H9 (cell line): ENCODE measurements at regions not wholly inside any gene's neighbourhood (a gene's known extent, or its start where the extent isn't known, plus 50 kb on each side); places are given as distances from the start of the nearest gene placed in this dataset.
"Not testable (repeated sequence)": the region's sequence is repeated elsewhere in the genome, so short reads cannot be mapped to it uniquely, and the experiment has no call there.

ENCODE experiments used
- DNase-seq: peaks from one replicate; pipeline ENCODE4 v3.0.0-alpha.2; 2017
- H2AFZ ChIP-seq: one replicate; pipeline ENCODE4 v1.6.1; 2013; ENCODE audit warnings: mild to moderate bottlenecking, low read length, control low read depth, moderate library complexity
- H2AK5ac ChIP-seq: 2 replicates; pipeline ENCODE4 v1.6.1; 2013; ENCODE audit warnings: low read length, control low read depth, mixed read lengths; ENCODE audit not compliant: insufficient read length
- H2BK120ac ChIP-seq: one replicate; pipeline ENCODE4 v1.6.1; 2013; ENCODE audit warnings: low read depth, mild to moderate bottlenecking, low read length, control low read depth, inconsistent platforms; ENCODE audit not compliant: poor library complexity, severe bottlenecking
- H2BK12ac ChIP-seq: 2 replicates; pipeline ENCODE4 v1.6.1; 2013; ENCODE audit warnings: low read length, control low read depth, mixed read lengths, low read depth; ENCODE audit not compliant: insufficient read length
- H2BK15ac ChIP-seq: 2 replicates; pipeline ENCODE4 v1.6.1; 2013; ENCODE audit warnings: low read depth, low read length, control low read depth
- H2BK20ac ChIP-seq: one replicate; pipeline ENCODE4 v1.6.1; 2013; ENCODE audit warnings: low read depth, mild to moderate bottlenecking, low read length, control low read depth, inconsistent platforms; ENCODE audit not compliant: poor library complexity, severe bottlenecking
- H2BK5ac ChIP-seq: 2 replicates; pipeline ENCODE4 v1.6.1; 2013; ENCODE audit warnings: low read length, control low read depth, mixed read lengths; ENCODE audit not compliant: insufficient read length
- H3K14ac ChIP-seq: 2 replicates; pipeline ENCODE4 v1.6.1; 2013; ENCODE audit warnings: low read length, control low read depth; ENCODE audit not compliant: insufficient read depth
- H3K18ac ChIP-seq: 2 replicates; pipeline ENCODE4 v1.6.1; 2013; ENCODE audit warnings: low read depth, mild to moderate bottlenecking, mixed read lengths, low read length, control low read depth; ENCODE audit not compliant: insufficient read length
- H3K23ac ChIP-seq: 2 replicates; pipeline ENCODE4 v1.6.1; 2013; ENCODE audit warnings: low read length, control low read depth, mixed read lengths, low read depth; ENCODE audit not compliant: insufficient read length
- H3K23me2 ChIP-seq: 2 replicates; pipeline ENCODE4 v1.6.1; 2013; ENCODE audit warnings: low read depth, mild to moderate bottlenecking, mixed read lengths, low read length, control low read depth; ENCODE audit not compliant: insufficient read length, poor library complexity, severe bottlenecking
- H3K27ac ChIP-seq: 2 replicates; pipeline ENCODE4 v1.5.1; 2013; ENCODE audit warnings: low read length, control low read depth, mixed read lengths, low read depth; ENCODE audit not compliant: insufficient read length
- H3K27me3 ChIP-seq: 2 replicates; pipeline ENCODE4 v1.6.1; 2013; ENCODE audit warnings: low read length, control low read depth, inconsistent platforms; ENCODE audit not compliant: insufficient read depth
- H3K4ac ChIP-seq: 2 replicates; pipeline ENCODE4 v1.6.1; 2013; ENCODE audit warnings: low read depth, mild to moderate bottlenecking, control low read depth, inconsistent platforms, low read length, moderate library complexity
- H3K4me1 ChIP-seq: 2 replicates; pipeline ENCODE4 v1.6.1; 2013; ENCODE audit warnings: low read length, control low read depth, inconsistent platforms; ENCODE audit not compliant: insufficient read depth
- H3K4me2 ChIP-seq: 2 replicates; pipeline ENCODE4 v1.6.1; 2013; ENCODE audit warnings: low read length, control low read depth, mixed read lengths; ENCODE audit not compliant: insufficient read length, insufficient read depth
- H3K56ac ChIP-seq: 2 replicates; pipeline ENCODE4 v1.6.1; 2013; ENCODE audit warnings: low read depth, mild to moderate bottlenecking, mixed read lengths, low read length, control low read depth; ENCODE audit not compliant: insufficient read length
- H3K79me1 ChIP-seq: 2 replicates; pipeline ENCODE4 v1.6.1; 2013; ENCODE audit warnings: low read depth, mild to moderate bottlenecking, moderate library complexity, low read length, control low read depth, inconsistent platforms; ENCODE audit not compliant: insufficient read depth, poor library complexity, severe bottlenecking
- H3K79me2 ChIP-seq: 2 replicates; pipeline ENCODE4 v1.6.1; 2013; ENCODE audit warnings: low read length, control low read depth, inconsistent platforms; ENCODE audit not compliant: insufficient read depth
- H3K9ac ChIP-seq: 2 replicates; pipeline ENCODE4 v1.6.1; 2013; ENCODE audit warnings: low read length, control low read depth, mixed read lengths; ENCODE audit not compliant: insufficient read length; ENCODE audit errors: extremely low read depth
- H3K9me3 ChIP-seq: one replicate; pipeline ENCODE4 v1.6.1; 2013; ENCODE audit warnings: low read depth, low read length, inconsistent platforms; ENCODE audit not compliant: control insufficient read depth
- H3T11ph ChIP-seq: one replicate; pipeline ENCODE4 v1.6.1; 2013; ENCODE audit warnings: mild to moderate bottlenecking, low read length, control low read depth, inconsistent platforms
- H4K20me1 ChIP-seq: one replicate; pipeline ENCODE4 v1.6.1; 2013; ENCODE audit not compliant: control insufficient read depth, insufficient read length, insufficient read depth
- H4K5ac ChIP-seq: 2 replicates; pipeline ENCODE4 v1.6.1; 2013; ENCODE audit warnings: low read depth, mild to moderate bottlenecking, mixed read lengths, low read length, control low read depth; ENCODE audit not compliant: insufficient read length
- H4K8ac ChIP-seq: replicated peaks from 2 replicates; pipeline ENCODE4 v1.6.1; 2013; ENCODE audit warnings: low read length, control low read depth, mixed read lengths, low read depth; ENCODE audit not compliant: insufficient read length
- H4K91ac ChIP-seq: 2 replicates; pipeline ENCODE4 v1.6.1; 2013; ENCODE audit warnings: low read depth, mild to moderate bottlenecking, moderate library complexity, mixed read lengths, low read length, control low read depth; ENCODE audit not compliant: insufficient read length
- H3K27ac Mint-ChIP-seq, 3 experiments: 2 replicates in 2 of 3; 3 replicates in 1 of 3; pipeline ENCODE4 v1.8.0; 2020 to 2021; ENCODE audit warnings: mixed read lengths in 3 of 3, mild to moderate bottlenecking in 1 of 3, moderate library complexity in 1 of 3
- H3K27me3 Mint-ChIP-seq: 2 replicates; pipeline ENCODE4 v1.8.0; 2021; ENCODE audit warnings: low read depth, mild to moderate bottlenecking, moderate library complexity, mixed read lengths
- H3K36me3 Mint-ChIP-seq, 3 experiments: 2 replicates in 2 of 3; 3 replicates in 1 of 3; pipeline ENCODE4 v1.8.0; 2020 to 2021; ENCODE audit warnings: low read depth in 3 of 3, mixed read lengths in 3 of 3; ENCODE audit not compliant: insufficient read depth in 1 of 3
- H3K4me1 Mint-ChIP-seq, 2 experiments: 2 replicates each; pipeline ENCODE4 v1.8.0; 2020; ENCODE audit warnings: mixed read lengths in 2 of 2
- H3K4me3 Mint-ChIP-seq, 2 experiments: 2 replicates in 1 of 2; 3 replicates in 1 of 2; pipeline ENCODE4 v1.8.0; 2020 to 2021; ENCODE audit warnings: mild to moderate bottlenecking in 2 of 2, mixed read lengths in 2 of 2, moderate library complexity in 1 of 2
- H3K9me3 Mint-ChIP-seq, 2 experiments: 2 replicates in 1 of 2; 3 replicates in 1 of 2; pipeline ENCODE4 v1.8.0; 2020; ENCODE audit warnings: mild to moderate bottlenecking in 2 of 2, mixed read lengths in 2 of 2, moderate library complexity in 1 of 2
- WGBS: extraction: QIAGEN DNeasy Blood & Tissue Kit; methylation state at CpG from one replicate; pipeline ENCODE4 v1.1.7; 2013; ENCODE audit warnings: missing lambda C conversion rate, low lambda C conversion rate, mixed read lengths; ENCODE audit not compliant: insufficient read length; ENCODE audit errors: extremely low coverage; 5-methylcytosine and 5-hydroxymethylcytosine counted together
- TF ChIP-seq, protein P1 (sequence below): fragments of 200-600 bp; sonication (generic); conservative IDR thresholded peaks from 3 replicates; pipeline ENCODE4 v1.8.0; 2021; ENCODE audit warnings: antibody characterized with exemption, mild to moderate bottlenecking

DNA sequence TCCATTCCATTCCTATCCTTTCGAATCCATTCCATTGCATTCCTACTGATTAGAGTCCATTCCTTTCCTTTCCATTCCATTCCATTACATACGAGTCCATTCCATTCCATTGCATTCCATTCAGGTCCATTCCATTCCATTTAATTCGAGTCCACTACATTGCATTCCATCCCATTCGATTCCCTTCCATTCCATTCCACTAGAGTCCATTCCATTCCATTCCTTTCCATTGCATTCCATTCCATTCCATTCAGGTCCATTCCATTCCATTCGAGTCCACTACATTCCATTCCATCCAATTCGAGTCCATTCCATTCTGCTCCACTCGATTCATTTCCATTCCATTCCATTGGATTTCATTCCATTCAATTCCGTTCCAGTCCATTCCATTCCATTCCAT is 1133.6 kb downstream of the RPIA start:
- no peak overlapping the region for H3K56ac ChIP-seq
- peaks cover 51 to 59% (median 56%) of the 10 kb centered on the region in 3 experiments; a peak in 6 of 7 replicates for H3K36me3 Mint-ChIP-seq
- TF ChIP-seq, protein P1, sequence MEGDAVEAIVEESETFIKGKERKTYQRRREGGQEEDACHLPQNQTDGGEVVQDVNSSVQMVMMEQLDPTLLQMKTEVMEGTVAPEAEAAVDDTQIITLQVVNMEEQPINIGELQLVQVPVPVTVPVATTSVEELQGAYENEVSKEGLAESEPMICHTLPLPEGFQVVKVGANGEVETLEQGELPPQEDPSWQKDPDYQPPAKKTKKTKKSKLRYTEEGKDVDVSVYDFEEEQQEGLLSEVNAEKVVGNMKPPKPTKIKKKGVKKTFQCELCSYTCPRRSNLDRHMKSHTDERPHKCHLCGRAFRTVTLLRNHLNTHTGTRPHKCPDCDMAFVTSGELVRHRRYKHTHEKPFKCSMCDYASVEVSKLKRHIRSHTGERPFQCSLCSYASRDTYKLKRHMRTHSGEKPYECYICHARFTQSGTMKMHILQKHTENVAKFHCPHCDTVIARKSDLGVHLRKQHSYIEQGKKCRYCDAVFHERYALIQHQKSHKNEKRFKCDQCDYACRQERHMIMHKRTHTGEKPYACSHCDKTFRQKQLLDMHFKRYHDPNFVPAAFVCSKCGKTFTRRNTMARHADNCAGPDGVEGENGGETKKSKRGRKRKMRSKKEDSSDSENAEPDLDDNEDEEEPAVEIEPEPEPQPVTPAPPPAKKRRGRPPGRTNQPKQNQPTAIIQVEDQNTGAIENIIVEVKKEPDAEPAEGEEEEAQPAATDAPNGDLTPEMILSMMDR, result no peak
- no peaks in the 10 kb centered on the region; a peak in 1 of 5 replicates for H3K9me3 Mint-ChIP-seq
- no peak overlapping the region for H4K91ac ChIP-seq
- no peak overlapping the region for H2AK5ac ChIP-seq
- H2AFZ ChIP-seq, result no peak overlapping the region
- no peaks in the 10 kb centered on the region for H3K4me1 ChIP-seq
- no peak overlapping the region for H2BK15ac ChIP-seq
- H2BK20ac ChIP-seq, result no peak overlapping the region
- H3K4ac ChIP-seq, result no peak overlapping the region
- no peak overlapping the region for H3K27ac Mint-ChIP-seq
- H3K4me2 ChIP-seq, result no peak overlapping the region
- no peak overlapping the region for H4K5ac ChIP-seq
- H4K20me1 ChIP-seq, result no peaks in the 10 kb centered on the region
- H2BK120ac ChIP-seq, result no peak overlapping the region
- H3K9ac ChIP-seq, result no peak overlapping the region
- no peaks in the 10 kb centered on the region for H3K4me1 Mint-ChIP-seq
- H3K18ac ChIP-seq, result no peak overlapping the region
- no peak overlapping the region for H2BK12ac ChIP-seq
- no peak overlapping the region for H3K23ac ChIP-seq
- no peaks in the 10 kb centered on the region for H3K79me2 ChIP-seq
- H3T11ph ChIP-seq, result no peak overlapping the region
- no peaks in the 10 kb centered on the region for H3K23me2 ChIP-seq
- DNase-seq, result no peak
- no peak overlapping the region for H3K27ac ChIP-seq
- no peak overlapping the region for H2BK5ac ChIP-seq
- 100% methylated on average over 3 of the region's 8 CpGs for WGBS
- no peak overlapping the region for H3K14ac ChIP-seq
- H3K4me3 Mint-ChIP-seq, result no peak overlapping the region
- no peaks in the 10 kb centered on the region for H3K79me1 ChIP-seq
- no peak overlapping the region for H4K8ac ChIP-seq
- H3K27me3 ChIP-seq, result no peaks in the 10 kb centered on the region
- H3K9me3 ChIP-seq, result no peaks in the 10 kb centered on the region
- peaks cover 30% of the 10 kb centered on the region for H3K27me3 Mint-ChIP-seq

DNA sequence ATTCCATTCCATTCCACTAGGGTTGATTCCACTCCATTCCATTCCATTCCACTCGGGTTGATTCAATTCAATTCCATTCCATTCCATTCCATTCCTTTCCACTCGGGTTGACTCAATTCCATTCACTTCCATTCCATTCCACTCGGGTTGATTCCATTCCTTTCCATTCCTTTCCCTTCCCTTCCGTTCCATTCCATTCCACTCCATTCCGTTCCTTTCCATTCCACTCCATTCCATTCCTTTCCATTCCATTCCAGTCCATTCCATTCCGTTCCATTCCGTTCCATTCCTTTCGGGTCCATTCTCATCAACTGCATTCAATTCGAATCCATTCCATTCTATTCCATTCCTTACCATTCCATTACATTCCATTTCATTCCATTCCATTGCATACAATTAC is 1135.3 kb downstream of the RPIA start:
- not testable (repeated sequence) for DNase-seq, H3K4me3 Mint-ChIP-seq, H3K56ac ChIP-seq, H3K9me3 Mint-ChIP-seq, H3K4me1 ChIP-seq, H3K23me2 ChIP-seq, H3K4me1 Mint-ChIP-seq, H2BK20ac ChIP-seq, H2BK15ac ChIP-seq, H3K79me1 ChIP-seq, H3K27ac ChIP-seq, H3K4ac ChIP-seq, H3K14ac ChIP-seq, H3K23ac ChIP-seq, H4K91ac ChIP-seq, H3T11ph ChIP-seq, H2BK12ac ChIP-seq, H3K18ac ChIP-seq, H4K5ac ChIP-seq, H3K79me2 ChIP-seq, H4K8ac ChIP-seq, H2AFZ ChIP-seq, H2BK120ac ChIP-seq, H2BK5ac ChIP-seq, H3K4me2 ChIP-seq, H3K27me3 ChIP-seq, H3K27ac Mint-ChIP-seq, H3K9me3 ChIP-seq, H2AK5ac ChIP-seq, H4K20me1 ChIP-seq, H3K9ac ChIP-seq
- peaks cover 39 to 59% (median 51%) of the 10 kb centered on the region in 3 experiments; a peak in 6 of 7 replicates for H3K36me3 Mint-ChIP-seq
- H3K27me3 Mint-ChIP-seq, result peaks cover 28% of the 10 kb centered on the region
- WGBS, result 100% methylated on average over 7 of the region's 9 CpGs
